Effector memory CD8-positive, alpha-beta T cell (primary cell): ENCODE measurements at regions not wholly inside any gene's neighbourhood (a gene's known extent, or its start where the extent isn't known, plus 50 kb on each side); places are given as distances from the start of the nearest gene placed in this dataset.

Experiments used
- ATAC-seq: fragments of 150-1000 bp; cut with Tn5 transposase; replicated peaks from 2 replicates; pipeline ENCODE4 v1.10.0; 2021; ENCODE audit warnings: mild to moderate bottlenecking, moderate library complexity
- DNase-seq, 3 experiments: peaks; one replicate each; pipeline ENCODE4 v3.0.0; 2021
- H3K27ac Mint-ChIP-seq, 2 donors: one replicate each; pipeline ENCODE4 v1.8.0; 2022; ENCODE audit warnings: mild to moderate bottlenecking in 2 of 2, mixed read lengths in 2 of 2, moderate library complexity in 2 of 2
- H3K27me3 Mint-ChIP-seq, 2 donors: one replicate each; pipeline ENCODE4 v1.8.0; 2022; ENCODE audit warnings: mixed read lengths in 2 of 2
- H3K36me3 Mint-ChIP-seq: one replicate; pipeline ENCODE4 v1.8.0; 2022; ENCODE audit warnings: mild to moderate bottlenecking, moderate library complexity, mixed read lengths; ENCODE audit not compliant: insufficient read depth
- H3K4me1 Mint-ChIP-seq, 2 donors: one replicate each; pipeline ENCODE4 v1.8.0; 2022; ENCODE audit warnings: low read depth in 2 of 2, mixed read lengths in 2 of 2
- H3K4me3 Mint-ChIP-seq, 2 donors: one replicate each; pipeline ENCODE4 v1.8.0; 2022; ENCODE audit warnings: mild to moderate bottlenecking in 2 of 2, mixed read lengths in 2 of 2, moderate library complexity in 2 of 2
- H3K9me3 Mint-ChIP-seq, 2 donors: one replicate each; pipeline ENCODE4 v1.8.0; 2022; ENCODE audit warnings: mixed read lengths in 2 of 2

DNA sequence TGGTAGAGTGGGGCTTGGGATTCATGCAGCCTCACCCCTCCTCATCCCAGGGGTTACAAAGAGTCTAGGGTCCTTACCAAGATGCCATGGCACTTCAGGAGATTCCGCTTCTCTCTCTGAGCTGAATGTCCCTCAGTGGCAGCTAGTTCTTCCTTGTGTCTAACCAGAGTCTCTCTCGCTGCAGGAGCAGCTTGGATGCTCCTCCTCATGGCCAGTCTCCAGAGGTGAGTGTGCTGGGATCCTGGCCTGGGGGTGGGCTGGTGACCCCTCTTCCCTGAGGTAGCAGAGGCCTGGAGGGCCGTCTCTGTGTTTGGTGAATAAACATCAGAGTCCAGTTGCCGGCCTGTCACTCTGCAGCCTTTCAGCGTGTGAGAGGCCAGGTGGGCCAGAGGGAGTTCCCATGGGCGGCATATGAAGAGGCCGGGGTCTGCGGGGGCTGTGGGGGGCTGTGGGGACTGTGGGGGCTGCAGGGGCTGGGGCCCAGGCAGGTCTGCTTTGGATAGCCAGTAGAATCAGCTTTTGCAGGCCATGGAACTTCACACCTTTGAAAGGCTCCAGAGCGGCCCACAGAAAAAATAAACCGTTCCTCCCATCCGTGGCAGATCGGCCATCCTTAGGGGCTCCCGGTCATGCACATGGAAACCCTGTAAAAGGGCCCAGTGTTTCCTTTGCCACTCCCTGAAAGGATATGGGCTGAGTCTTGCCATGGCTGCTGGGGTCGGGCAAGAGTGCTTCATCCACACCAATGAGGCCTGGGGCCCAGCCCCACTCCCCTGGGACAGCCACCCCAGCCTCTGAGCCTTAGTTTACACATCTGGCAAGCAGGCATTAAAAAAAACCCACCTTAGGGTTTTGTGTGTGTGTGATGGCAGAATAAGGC, 256.4 kb downstream of the FOXD2 start:
- H3K27me3 Mint-ChIP-seq, result peaks cover 19 to 33% of the 10 kb centered on the region in 2 donors
- DNase-seq (no peak), ATAC-seq (no peak)
- H3K9me3 Mint-ChIP-seq, result no peaks in the 10 kb centered on the region
- H3K27ac Mint-ChIP-seq, result no peak overlapping the region
- H3K36me3 Mint-ChIP-seq, result no peaks in the 10 kb centered on the region
- H3K4me3 Mint-ChIP-seq, result no peak overlapping the region
- no peaks in the 10 kb centered on the region for H3K4me1 Mint-ChIP-seq

DNA sequence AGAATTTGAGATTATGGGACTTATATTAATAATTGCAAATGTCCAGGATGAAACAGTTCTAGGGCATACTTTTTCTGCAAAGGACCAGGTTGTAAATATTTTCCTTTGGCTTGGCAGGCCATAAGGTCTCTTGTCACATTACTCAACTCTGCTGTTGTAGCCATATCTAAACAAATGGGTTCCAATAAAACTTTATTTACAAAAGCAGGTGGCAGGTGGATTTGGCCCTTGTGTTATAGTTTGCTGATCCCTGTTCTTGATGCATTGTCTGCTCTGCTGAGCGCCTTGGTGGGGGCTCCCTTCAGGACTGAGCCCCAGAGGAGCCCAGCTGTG, 258.5 kb downstream of the FOXD2 start:
- Mint-ChIP-seq H3K36me3 (no peaks in the 10 kb centered on the region), H3K27me3 (peaks cover 4 to 15% of the 10 kb centered on the region in 2 donors), H3K4me3 (no peak overlapping the region), H3K4me1 (no peaks in the 10 kb centered on the region), H3K27ac (no peak overlapping the region), H3K9me3 (no peaks in the 10 kb centered on the region)
- DNase-seq (no peak), ATAC-seq (no peak)

DNA sequence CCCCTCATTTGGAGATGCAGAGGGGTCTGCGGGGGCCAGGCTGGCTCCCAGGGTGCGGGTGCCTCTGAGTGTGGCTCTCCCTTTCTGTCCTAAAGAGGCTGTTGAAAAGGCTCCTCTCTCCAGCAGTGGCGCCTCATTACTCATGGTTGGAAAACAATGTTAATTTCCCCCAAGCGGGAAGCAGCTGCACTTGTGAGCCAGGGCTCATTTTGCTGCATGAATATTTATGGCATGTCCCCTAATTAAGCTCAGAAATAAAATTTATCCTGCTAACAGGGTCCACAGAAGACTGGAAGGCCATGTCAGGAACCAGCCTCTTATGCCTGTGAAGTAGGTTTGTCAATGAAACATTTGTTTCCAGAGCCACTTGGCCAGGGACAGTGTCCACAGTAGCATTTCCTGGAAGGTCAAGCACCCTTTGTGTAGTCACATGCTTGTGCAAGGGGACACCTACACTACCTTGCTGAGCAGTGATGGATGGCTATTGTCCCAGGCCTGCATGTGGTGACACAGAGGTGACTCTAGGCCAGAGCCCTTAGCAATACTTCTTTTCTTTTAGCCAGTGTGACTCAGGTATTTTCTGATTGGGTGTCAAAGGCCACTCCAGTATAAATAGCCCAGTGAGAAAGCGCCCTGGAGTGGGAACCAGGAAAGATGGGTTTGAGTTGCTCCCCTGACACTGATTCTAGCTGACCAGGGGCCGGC, 259.0 kb downstream of the FOXD2 start:
- Mint-ChIP-seq H3K36me3 (no peaks in the 10 kb centered on the region), H3K27ac (no peak overlapping the region), H3K4me1 (no peaks in the 10 kb centered on the region), H3K9me3 (no peaks in the 10 kb centered on the region), H3K27me3 (peaks cover under 1 to 15% of the 10 kb centered on the region in 2 donors), H3K4me3 (no peak overlapping the region)
- no peak for DNase-seq
- no peak for ATAC-seq

DNA sequence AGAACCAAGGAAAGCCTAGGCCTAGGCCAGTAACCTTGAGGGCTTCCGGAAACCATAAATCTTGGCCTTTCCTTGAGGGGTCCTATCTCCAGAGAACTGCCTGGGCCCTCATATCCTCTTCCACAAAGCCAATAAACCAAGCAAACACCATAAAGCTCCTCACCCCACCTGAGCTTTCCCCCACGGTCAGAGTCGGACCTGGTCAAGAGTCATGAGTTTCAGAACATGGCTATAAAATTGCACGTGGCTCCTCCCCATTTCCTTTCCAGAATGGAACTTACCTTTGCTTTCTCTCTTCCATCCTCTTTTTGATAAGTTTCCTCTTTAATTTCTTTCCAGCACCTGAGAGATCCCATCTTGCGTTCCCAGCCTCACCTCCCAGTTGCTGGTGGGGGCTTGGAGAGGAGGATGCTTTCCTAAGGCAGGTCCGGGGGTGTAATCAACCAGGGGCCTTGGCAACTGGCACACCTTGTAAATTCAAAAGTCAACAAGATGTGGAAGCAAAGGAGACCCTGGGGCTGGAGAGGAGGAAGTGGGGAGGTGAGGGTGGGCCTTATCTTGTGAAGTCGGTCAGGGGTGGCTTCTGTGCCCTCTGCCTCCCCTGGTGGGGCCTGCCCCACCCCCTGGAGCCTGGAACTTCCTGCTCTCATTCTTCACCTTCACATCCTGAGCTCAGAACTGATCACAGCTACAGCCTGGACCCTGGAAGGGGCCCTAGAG, 259.9 kb downstream of the FOXD2 start:
- Mint-ChIP-seq H3K4me3 (no peak overlapping the region), H3K4me1 (no peaks in the 10 kb centered on the region), H3K27me3 (peaks cover 5 to 16% of the 10 kb centered on the region in 2 donors)

DNA sequence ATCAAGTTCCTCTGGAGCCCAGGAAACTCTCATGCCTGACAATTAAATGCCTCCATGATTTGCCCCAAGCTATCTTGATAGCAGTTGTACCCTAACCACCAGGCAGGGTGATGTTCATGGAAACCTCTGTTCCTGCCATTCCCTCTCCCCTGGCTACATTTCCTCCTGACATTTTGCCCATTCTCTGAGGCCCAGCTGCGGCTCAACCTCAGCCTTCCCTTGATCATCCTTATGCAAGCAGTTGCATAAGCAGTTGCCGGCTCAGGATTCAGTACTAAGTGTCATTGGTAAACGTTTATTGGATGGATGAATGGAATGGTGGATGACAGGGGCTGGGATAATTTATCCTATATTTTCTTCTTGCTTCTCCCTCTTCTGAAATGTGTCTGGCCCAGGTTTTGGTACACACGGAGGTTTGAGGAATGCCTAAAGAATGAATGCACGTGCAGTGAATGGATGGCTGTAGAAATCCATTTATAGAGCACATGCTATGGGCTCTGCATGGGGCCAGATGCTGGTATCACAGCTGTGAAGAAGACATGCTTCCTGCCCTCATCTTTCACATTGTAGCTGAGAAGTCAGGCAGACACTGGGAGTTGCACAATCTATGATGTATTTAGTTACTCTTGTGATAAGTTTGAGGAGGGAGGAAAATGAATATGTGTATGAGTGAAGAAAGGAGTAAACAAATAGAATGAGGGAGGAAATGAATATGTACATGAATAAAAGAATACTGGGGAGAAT, 261.8 kb downstream of the FOXD2 start:
- H3K27me3 Mint-ChIP-seq, result peaks cover 8 to 24% of the 10 kb centered on the region in 2 donors
- no peaks in the 10 kb centered on the region for H3K36me3 Mint-ChIP-seq
- no peak overlapping the region for H3K4me3 Mint-ChIP-seq
- H3K27ac Mint-ChIP-seq, result no peak overlapping the region
- DNase-seq (no peak), ATAC-seq (no peak)
- no peaks in the 10 kb centered on the region for H3K4me1 Mint-ChIP-seq
- H3K9me3 Mint-ChIP-seq, result no peaks in the 10 kb centered on the region

More for the DNA sequence above, 259.9 kb downstream of the FOXD2 start:
- Mint-ChIP-seq H3K36me3 (no peaks in the 10 kb centered on the region), H3K27ac (no peak overlapping the region), H3K9me3 (no peaks in the 10 kb centered on the region)
- no peak for ATAC-seq
- DNase-seq, result no peak

DNA sequence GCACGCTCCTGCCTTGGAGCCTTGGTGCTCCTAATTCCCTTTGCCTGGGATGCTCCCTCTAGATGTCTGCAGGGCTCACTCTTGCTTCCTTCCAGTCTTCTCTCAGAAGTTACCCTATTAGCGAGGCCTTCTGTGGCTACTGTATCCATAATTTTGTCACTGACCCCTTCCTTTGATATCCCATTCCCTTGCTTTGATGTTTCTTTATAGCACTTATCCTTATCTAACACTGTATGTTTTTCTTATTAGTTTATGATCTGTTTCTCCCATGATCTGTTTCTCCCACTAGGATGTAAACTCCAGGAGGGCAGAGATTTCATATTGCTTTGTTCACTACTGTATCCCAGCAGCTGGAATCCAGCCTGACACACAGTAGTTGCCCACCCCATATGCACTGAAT, 263.4 kb downstream of the FOXD2 start:
- H3K27me3 Mint-ChIP-seq, result peaks cover 24 to 40% of the 10 kb centered on the region in 2 donors
- DNase-seq (no peak), ATAC-seq (no peak)
- no peak overlapping the region for H3K27ac Mint-ChIP-seq
- no peaks in the 10 kb centered on the region for H3K4me1 Mint-ChIP-seq
- H3K9me3 Mint-ChIP-seq, result no peaks in the 10 kb centered on the region
- no peaks in the 10 kb centered on the region for H3K36me3 Mint-ChIP-seq
- H3K4me3 Mint-ChIP-seq, result no peak overlapping the region

DNA sequence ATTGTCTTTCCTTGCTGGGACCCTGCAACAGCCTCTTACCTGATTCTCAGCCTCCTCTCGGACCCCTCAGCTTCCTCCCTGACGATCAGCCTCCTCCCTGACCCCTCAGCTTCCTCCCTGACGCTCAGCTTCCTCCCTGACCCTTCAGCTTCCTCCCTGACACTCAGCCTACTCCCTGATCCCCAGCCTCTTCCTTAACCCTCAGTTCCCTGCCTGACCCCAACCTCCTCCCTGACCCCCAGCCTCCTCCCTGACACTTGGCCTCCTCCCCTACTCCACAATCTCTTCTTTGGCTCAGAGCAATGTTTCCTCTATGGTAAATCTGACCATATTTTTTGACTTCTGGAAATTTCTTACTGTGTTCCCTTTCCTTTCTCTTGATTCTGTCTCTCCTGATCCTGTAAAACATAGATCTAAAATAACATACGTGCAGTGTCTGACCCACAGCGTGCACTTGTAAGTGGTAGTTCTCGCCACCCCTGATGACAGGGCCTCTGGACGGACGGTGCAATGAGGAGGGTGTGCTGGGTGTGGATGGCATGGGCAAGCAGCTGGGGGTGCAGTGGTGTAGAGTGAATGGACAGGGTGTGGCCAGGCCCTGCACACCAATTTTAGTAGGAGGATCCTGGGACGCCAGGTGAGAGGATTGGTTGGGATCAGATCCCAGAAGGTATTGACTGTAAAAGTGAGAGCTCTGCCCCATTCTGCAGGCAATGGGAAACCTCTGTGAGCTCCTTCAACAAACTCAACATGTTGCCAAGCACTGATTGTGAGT, 264.1 kb downstream of the FOXD2 start:
- no peak for DNase-seq
- H3K4me3 Mint-ChIP-seq, result no peak overlapping the region
- H3K4me1 Mint-ChIP-seq, result no peaks in the 10 kb centered on the region
- ATAC-seq, result no peak
- H3K36me3 Mint-ChIP-seq, result no peaks in the 10 kb centered on the region
- no peaks in the 10 kb centered on the region for H3K9me3 Mint-ChIP-seq
- peaks cover 28 to 44% of the 10 kb centered on the region in 2 donors for H3K27me3 Mint-ChIP-seq
- H3K27ac Mint-ChIP-seq, result no peak overlapping the region

DNA sequence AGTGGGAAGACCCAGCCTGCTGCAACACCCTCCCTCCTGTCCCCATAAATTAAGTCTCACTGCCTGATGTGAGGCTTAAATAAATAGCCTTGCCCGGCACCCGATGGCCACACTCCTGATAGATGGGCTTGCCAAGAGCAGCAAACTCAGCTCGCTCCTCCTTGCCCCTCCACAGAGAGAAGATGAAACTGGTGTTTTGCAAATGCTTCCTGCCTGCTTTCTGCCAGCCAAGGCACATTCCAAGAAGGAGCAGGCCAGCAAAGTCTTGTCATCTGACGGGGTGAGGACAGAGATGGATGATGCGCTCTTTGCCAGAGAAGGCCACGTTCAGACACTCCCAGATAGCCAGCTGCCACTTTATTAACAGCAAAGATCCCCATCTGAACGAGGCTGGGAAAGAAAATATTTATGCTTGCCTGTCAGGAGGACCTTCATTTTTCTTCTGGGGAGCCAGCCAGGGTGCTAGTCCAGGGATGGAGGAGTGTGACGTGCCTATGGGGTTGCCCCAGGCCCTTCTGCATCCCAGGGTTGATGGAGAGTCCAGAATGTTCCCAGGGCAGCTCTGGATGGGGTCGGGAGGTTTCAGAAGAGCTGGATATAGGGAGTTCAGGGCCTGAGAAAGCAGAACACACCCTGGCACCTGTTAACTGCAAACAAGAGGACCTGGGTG, 265.4 kb downstream of the FOXD2 start:
- H3K4me3 Mint-ChIP-seq, result no peak overlapping the region
- no peak overlapping the region for H3K27ac Mint-ChIP-seq
- DNase-seq, result no peak
- H3K36me3 Mint-ChIP-seq, result no peaks in the 10 kb centered on the region
- peaks cover 0 to 4% of the 10 kb centered on the region in 2 donors for H3K4me1 Mint-ChIP-seq
- H3K9me3 Mint-ChIP-seq, result no peaks in the 10 kb centered on the region
- peaks cover 40 to 58% of the 10 kb centered on the region in 2 donors for H3K27me3 Mint-ChIP-seq
- no peak for ATAC-seq

DNA sequence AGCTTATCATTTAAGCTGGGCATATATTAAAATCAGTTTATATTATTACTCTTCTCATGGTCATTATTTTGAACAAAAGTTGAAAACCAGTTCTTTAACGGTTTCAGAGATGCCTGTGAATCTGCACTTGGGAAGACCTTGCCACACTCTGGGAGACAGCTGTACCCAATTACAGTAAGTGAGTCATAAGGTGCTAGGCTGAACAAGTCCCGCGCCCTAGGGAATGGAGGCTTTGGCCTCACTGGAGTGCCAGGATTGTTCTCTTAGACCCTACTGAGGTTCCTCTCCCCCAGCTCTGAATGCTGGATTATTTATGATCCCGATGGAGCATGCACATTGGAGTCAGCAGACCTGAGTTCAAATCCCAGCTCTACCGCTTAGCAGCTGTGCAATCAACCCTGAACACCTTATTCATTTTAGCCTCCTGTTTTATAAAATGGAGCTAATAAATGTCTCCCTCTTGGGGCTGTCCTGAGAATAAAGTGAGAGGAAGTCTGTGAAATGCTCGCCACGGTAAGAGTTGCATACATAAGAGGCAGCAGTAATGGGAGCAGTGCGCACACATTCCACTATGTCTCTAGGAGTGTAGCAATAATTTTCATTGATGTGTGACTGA, 266.2 kb downstream of the FOXD2 start:
- peaks cover 2 to 4% of the 10 kb centered on the region in 2 donors for H3K4me1 Mint-ChIP-seq
- H3K27me3 Mint-ChIP-seq, result peaks cover 48 to 66% of the 10 kb centered on the region in 2 donors
- ATAC-seq (no peak), DNase-seq (no peak)
- H3K27ac Mint-ChIP-seq, result no peak overlapping the region
- no peaks in the 10 kb centered on the region for H3K36me3 Mint-ChIP-seq
- no peak overlapping the region for H3K4me3 Mint-ChIP-seq
- H3K9me3 Mint-ChIP-seq, result no peaks in the 10 kb centered on the region

DNA sequence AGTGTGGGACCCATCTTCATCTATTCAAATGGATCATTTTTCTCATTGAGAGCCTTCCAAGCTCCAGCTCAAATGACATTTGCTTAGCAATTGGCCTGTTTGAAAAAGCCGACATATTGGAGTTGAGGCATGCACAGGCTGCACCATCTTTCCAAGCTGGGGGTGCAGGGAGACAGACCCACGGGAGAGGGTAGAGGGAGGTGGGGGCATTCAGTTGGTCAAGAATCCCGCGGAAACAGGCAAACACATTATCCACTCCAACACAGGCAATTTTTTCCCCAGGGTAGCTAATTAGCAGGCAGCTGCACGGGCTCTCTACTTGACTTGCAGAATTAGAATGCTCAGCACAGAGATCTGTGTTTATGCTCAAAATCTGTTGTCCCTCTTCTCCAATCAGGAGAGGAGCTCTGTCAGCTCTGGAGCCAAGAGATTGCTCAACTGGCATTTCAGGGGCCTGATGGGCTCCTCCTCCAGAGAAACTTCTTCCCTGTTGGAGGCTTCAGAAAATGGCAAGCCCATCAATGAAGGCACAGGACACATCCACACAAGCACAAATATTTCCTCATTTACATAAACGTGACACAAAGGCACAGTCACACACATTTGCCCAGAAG, 267.8 kb downstream of the FOXD2 start:
- peaks cover 54 to 81% of the 10 kb centered on the region in 2 donors for H3K27me3 Mint-ChIP-seq
- H3K36me3 Mint-ChIP-seq, result no peaks in the 10 kb centered on the region
- peaks cover 4 to 11% of the 10 kb centered on the region in 2 donors for H3K4me1 Mint-ChIP-seq
- no peak overlapping the region for H3K4me3 Mint-ChIP-seq
- ATAC-seq, result no peak
- no peak overlapping the region for H3K27ac Mint-ChIP-seq
- H3K9me3 Mint-ChIP-seq, result no peaks in the 10 kb centered on the region
- DNase-seq, result no peak

DNA sequence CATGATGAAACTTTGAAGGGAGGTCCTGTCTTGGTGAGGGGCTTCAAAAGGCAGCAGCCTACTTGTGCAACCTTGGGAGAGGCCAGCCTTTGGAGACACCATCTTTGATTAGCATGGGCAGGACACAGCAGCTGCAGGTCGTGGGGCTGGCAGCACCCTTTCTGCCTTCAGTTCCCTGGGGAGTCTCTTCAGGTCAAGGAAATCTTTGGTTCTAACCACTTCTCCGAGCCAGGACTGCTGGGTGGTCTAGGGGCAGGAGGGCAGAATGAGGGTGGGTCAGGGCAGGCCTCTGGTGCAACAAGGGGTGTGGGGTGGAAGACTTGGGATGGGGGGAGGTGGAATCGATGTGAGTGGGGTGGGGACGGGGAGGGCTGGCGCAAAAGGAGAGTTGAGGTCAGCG, 269.7 kb downstream of the FOXD2 start:
- ATAC-seq, result no peak
- Mint-ChIP-seq H3K27me3 (peaks cover 64 to 91% of the 10 kb centered on the region in 2 donors), H3K4me3 (no peak overlapping the region), H3K9me3 (no peaks in the 10 kb centered on the region), H3K27ac (no peak overlapping the region), H3K4me1 (peaks cover 4 to 13% of the 10 kb centered on the region in 2 donors), H3K36me3 (no peaks in the 10 kb centered on the region)
- DNase-seq, result no peak
